RWPE2 (cell line): ENCODE measurements at regions not wholly inside any gene's neighbourhood (a gene's known extent, or its start where the extent isn't known, plus 50 kb on each side); places are given as distances from the start of the nearest gene placed in this dataset.

Source experiments
- ATAC-seq: fragments of 200-7000 bp; cut with Tn5 transposase; 3 replicates; pipeline ENCODE4 v1.9.1; 2021; ENCODE audit warnings: low read depth
- DNase-seq: peaks from one replicate; pipeline ENCODE4 v3.0.0-alpha.2; 2020; ENCODE audit warnings: low spot score
- H3K27ac ChIP-seq: fragments of 450-650 bp; 2 replicates; pipeline ENCODE4 v1.5.1; 2017; ENCODE audit warnings: mild to moderate bottlenecking; ENCODE audit not compliant: poor library complexity, severe bottlenecking
- H3K27me3 ChIP-seq: fragments of 250-450 bp; sonication (Bioruptor Pico); 2 replicates; pipeline ENCODE4 v1.5.1; 2021; ENCODE audit warnings: mild to moderate bottlenecking, moderate library complexity; ENCODE audit not compliant: insufficient read depth, poor library complexity, severe bottlenecking
- H3K36me3 ChIP-seq: fragments of 250-450 bp; sonication (Bioruptor Pico); 2 replicates; pipeline ENCODE4 v1.5.1; 2020; ENCODE audit warnings: low read depth, mild to moderate bottlenecking, moderate library complexity
- H3K4me1 ChIP-seq: fragments of 250-450 bp; sonication (Bioruptor Pico); 2 replicates; pipeline ENCODE4 v1.5.1; 2021; ENCODE audit warnings: mild to moderate bottlenecking, moderate library complexity; ENCODE audit not compliant: insufficient read depth, poor library complexity, severe bottlenecking
- H3K4me3 ChIP-seq: fragments of 250-450 bp; sonication (Bioruptor Pico); 2 replicates; pipeline ENCODE4 v1.5.1; 2021; ENCODE audit warnings: mild to moderate bottlenecking, moderate library complexity; ENCODE audit not compliant: severe bottlenecking
- H3K9me3 ChIP-seq: fragments of 250-450 bp; sonication (Bioruptor Pico); 2 replicates; pipeline ENCODE4 v1.5.1; 2021; ENCODE audit warnings: mild to moderate bottlenecking, moderate library complexity; ENCODE audit not compliant: severe bottlenecking
- TF ChIP-seq, protein P1 (sequence below): fragments of 450-650 bp; IDR thresholded peaks from one replicate; pipeline ENCODE4 v1.5.1; 2017; ENCODE audit warnings: mild to moderate bottlenecking, moderate library complexity; ENCODE audit not compliant: poor library complexity, severe bottlenecking

DNA sequence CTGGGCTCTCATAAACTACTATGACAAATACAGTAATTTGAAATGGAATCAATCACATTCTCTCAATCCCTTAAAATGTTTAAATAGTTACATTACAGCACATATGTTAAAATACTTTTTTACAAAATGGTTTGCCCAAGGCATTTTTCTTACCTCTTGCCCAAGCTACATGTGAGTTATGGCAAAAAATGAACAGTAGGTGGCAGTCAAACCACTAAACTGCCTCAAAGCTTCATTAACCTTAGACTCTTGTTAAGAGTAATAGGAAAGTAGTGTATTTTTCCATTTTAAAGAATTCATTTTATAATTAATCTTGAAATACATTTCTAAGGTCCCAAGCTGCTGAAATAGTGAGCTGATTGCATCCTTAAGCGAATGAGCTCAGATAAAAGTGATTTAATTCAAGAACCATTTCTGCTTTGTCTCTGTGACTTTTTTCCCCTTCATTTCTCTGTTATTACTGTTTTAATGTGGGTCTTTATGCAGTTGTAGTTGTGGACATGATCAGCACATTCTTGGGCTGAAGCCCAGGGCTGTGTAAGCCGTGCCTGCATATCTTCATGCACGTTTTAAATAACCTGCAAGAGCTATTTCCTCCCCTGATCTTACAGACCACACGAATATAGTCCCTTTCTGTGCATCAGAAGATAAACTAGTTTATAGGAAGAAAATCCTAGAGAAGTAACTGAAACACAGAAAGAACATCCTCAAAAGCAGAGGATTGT is 311.8 kb downstream of the LNPK start:
- H3K4me1 ChIP-seq: no peaks in the 10 kb centered on the region
- H3K27ac ChIP-seq: no peak overlapping the region
- H3K36me3 ChIP-seq: no peaks in the 10 kb centered on the region
- TF ChIP-seq, protein P1, sequence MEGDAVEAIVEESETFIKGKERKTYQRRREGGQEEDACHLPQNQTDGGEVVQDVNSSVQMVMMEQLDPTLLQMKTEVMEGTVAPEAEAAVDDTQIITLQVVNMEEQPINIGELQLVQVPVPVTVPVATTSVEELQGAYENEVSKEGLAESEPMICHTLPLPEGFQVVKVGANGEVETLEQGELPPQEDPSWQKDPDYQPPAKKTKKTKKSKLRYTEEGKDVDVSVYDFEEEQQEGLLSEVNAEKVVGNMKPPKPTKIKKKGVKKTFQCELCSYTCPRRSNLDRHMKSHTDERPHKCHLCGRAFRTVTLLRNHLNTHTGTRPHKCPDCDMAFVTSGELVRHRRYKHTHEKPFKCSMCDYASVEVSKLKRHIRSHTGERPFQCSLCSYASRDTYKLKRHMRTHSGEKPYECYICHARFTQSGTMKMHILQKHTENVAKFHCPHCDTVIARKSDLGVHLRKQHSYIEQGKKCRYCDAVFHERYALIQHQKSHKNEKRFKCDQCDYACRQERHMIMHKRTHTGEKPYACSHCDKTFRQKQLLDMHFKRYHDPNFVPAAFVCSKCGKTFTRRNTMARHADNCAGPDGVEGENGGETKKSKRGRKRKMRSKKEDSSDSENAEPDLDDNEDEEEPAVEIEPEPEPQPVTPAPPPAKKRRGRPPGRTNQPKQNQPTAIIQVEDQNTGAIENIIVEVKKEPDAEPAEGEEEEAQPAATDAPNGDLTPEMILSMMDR: peak; percentile 84
- H3K4me3 ChIP-seq: no peak overlapping the region
- peaks cover 31% of the 10 kb centered on the region for H3K27me3 ChIP-seq
- H3K9me3 ChIP-seq: no peaks in the 10 kb centered on the region
- ATAC-seq (peak; percentile 72; the same call in 2 of the 3 replicates), DNase-seq (no peak)

GRCh38 chr2:175688243-175688642 is 313.8 kb downstream of the LNPK start:
- H3K4me1 ChIP-seq: no peaks in the 10 kb centered on the region
- ATAC-seq (no peak), DNase-seq (no peak)
- no peaks in the 10 kb centered on the region for H3K9me3 ChIP-seq
- H3K27me3 ChIP-seq: peaks cover 22% of the 10 kb centered on the region
- TF ChIP-seq, protein P1: no peak
- no peak overlapping the region for H3K27ac ChIP-seq
- H3K36me3 ChIP-seq: no peaks in the 10 kb centered on the region
- no peak overlapping the region for H3K4me3 ChIP-seq

GRCh38 chr2:175687465-175687864 is 314.6 kb downstream of the LNPK start:
- H3K4me1 ChIP-seq: no peaks in the 10 kb centered on the region
- ATAC-seq (no peak), DNase-seq (no peak)
- H3K4me3 ChIP-seq: no peak overlapping the region
- H3K36me3 ChIP-seq: no peaks in the 10 kb centered on the region
- TF ChIP-seq, protein P1: no peak
- H3K27ac ChIP-seq: no peak overlapping the region
- H3K27me3 ChIP-seq: peaks cover 22% of the 10 kb centered on the region
- H3K9me3 ChIP-seq: no peaks in the 10 kb centered on the region

- Histone ChIP-seq H3K4me1 (no peaks in the 10 kb centered on the region), H3K4me3 (no peak overlapping the region), H3K27ac (no peak overlapping the region), H3K36me3 (no peaks in the 10 kb centered on the region), H3K9me3 (no peaks in the 10 kb centered on the region), H3K27me3 (peaks cover 19% of the 10 kb centered on the region)
- ATAC-seq: no peak
- TF ChIP-seq, protein P1: no peak
- no peak for DNase-seq
Measured at GRCh38 chr2:175686002-175686401, 316.1 kb downstream of the LNPK start.

DNA sequence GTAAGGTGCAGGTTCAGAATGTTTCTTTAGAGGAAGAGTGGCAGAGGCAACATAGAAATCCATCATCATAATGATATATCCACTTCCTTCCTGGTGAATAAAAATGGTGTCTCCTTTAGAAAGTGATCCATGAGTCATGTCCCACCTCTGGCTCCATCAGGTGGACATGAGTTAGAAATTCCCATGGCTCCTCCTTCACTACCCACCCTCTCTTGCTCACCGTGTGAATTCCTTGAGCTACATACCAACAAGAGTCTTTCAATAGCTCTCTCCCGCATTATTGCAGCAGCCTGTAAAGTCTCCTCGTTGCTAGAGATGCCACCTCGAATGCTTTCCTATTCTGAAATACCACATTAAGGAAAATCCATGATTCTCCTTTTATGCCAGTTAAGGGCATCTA is 317.6 kb downstream of the LNPK start:
- no peak for DNase-seq
- H3K27me3 ChIP-seq: peaks cover 14% of the 10 kb centered on the region
- no peaks in the 10 kb centered on the region for H3K4me1 ChIP-seq
- no peak overlapping the region for H3K4me3 ChIP-seq
- no peak overlapping the region for H3K27ac ChIP-seq
- no peaks in the 10 kb centered on the region for H3K9me3 ChIP-seq
- no peaks in the 10 kb centered on the region for H3K36me3 ChIP-seq
- TF ChIP-seq, protein P1: no peak
- ATAC-seq: 0 out of 3 replicates have a peak, but pooled peaks have one; percentile 35
